Upper lobe of right lung (tissue), 1 donor: ENCODE measurements at regions not wholly inside any gene's neighbourhood (a gene's known extent, or its start where the extent isn't known, plus 50 kb on each side); places are given as distances from the start of the nearest gene placed in this dataset.
A peak's percentile ranks its signal among the peaks of the same experiment; 100 is the strongest.

Source experiments
- ATAC-seq: fragments of 200-7000 bp; cut with Tn5 transposase; one replicate; pipeline ENCODE4 v1.9.1; 2020; ENCODE audit warnings: mild to moderate bottlenecking, moderate library complexity
- DNase-seq: peaks from one replicate; pipeline ENCODE4 v3.0.0-alpha.2; 2020
- H3K27ac ChIP-seq: fragments of 200-600 bp; one replicate; pipeline ENCODE4 v1.8.0; 2022
- H3K27me3 ChIP-seq: fragments of 200-600 bp; one replicate; pipeline ENCODE4 v1.8.0; 2022; ENCODE audit warnings: mild to moderate bottlenecking
- H3K36me3 ChIP-seq: fragments of 200-600 bp; one replicate; pipeline ENCODE4 v1.8.0; 2022
- H3K4me1 ChIP-seq: fragments of 200-600 bp; one replicate; pipeline ENCODE4 v1.8.0; 2022
- H3K4me3 ChIP-seq: fragments of 200-600 bp; one replicate; pipeline ENCODE4 v1.8.0; 2022; ENCODE audit warnings: mild to moderate bottlenecking
- H3K9me3 ChIP-seq: fragments of 200-600 bp; one replicate; pipeline ENCODE4 v1.8.0; 2022
- intact Hi-C: fragments of 100-400 bp; cut with DNase I; formaldehyde crosslinking; loops from one replicate; pipeline ENCODE4 v1.11.0; 2022
- TF ChIP-seq, protein P1 (sequence below): fragments of 200-600 bp; IDR thresholded peaks from one replicate; pipeline ENCODE4 v1.8.0; 2022; ENCODE audit warnings: antibody characterized with exemption
- donor health status: DM: no; HTN: yes; CAD: no; lungs with severe emphysema.

DNA sequence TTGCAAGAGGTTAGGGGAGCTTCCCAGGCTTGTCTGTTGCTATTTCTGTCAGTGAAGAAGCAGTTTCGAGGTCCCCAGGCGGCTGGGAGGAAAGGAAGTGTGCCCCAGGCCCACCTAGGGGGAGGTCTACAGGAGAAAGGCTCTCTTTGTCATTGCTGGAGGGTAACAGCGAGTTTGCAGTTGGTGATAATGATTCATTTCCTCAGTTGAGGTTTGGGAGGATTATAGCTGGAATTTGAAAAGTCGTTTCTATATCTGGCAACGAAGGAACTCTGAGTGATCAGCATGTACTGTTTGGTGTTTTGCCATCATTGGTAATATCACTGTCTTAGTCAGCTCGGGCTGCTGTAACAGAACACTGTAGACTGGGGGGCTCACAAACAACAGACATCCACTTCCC is 65.5 kb upstream of the UBE3A start:
- TF ChIP-seq, protein P1, sequence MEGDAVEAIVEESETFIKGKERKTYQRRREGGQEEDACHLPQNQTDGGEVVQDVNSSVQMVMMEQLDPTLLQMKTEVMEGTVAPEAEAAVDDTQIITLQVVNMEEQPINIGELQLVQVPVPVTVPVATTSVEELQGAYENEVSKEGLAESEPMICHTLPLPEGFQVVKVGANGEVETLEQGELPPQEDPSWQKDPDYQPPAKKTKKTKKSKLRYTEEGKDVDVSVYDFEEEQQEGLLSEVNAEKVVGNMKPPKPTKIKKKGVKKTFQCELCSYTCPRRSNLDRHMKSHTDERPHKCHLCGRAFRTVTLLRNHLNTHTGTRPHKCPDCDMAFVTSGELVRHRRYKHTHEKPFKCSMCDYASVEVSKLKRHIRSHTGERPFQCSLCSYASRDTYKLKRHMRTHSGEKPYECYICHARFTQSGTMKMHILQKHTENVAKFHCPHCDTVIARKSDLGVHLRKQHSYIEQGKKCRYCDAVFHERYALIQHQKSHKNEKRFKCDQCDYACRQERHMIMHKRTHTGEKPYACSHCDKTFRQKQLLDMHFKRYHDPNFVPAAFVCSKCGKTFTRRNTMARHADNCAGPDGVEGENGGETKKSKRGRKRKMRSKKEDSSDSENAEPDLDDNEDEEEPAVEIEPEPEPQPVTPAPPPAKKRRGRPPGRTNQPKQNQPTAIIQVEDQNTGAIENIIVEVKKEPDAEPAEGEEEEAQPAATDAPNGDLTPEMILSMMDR, result no peak
- H3K27me3 ChIP-seq, result no peaks in the 10 kb centered on the region
- H3K36me3 ChIP-seq, result no peaks in the 10 kb centered on the region
- intact Hi-C loops, result no loop called here
- H3K4me1 ChIP-seq, result no peaks in the 10 kb centered on the region
- H3K9me3 ChIP-seq, result no peaks in the 10 kb centered on the region
- DNase-seq (no peak), ATAC-seq (no peak)
- no peak overlapping the region for H3K4me3 ChIP-seq
- H3K27ac ChIP-seq, result no peak overlapping the region

DNA sequence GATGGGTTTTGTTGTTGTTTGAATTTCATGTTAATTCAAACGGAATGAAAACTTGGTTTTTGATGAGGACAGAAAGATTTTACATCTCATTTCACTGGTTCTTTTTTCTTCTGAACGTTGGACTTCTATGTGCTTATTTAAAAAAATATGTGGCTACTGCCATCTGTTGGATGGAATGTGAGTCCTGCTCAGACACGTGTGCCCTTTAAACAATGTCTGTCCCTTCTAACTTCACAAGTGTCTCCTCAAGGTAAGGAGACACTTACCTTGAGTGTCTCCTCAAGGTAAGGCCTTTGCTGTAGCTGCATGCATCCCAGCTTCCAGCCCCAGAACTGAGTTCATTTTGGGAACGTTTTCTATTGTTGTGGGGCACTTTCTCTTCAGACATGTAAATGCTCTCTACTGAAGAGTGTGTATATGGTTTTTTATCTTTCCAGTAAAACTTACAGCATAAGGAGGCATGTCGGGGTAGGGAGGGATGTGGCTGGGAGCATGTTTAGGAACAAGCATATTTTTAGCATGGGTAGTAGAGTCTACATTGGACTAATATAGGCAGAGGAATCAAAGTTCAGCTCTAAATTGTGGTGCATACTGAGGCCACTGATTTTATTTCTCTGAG is 63.1 kb upstream of the UBE3A start:
- TF ChIP-seq, protein P1, result peak; percentile 71
- no peak overlapping the region for H3K27ac ChIP-seq
- H3K27me3 ChIP-seq, result no peaks in the 10 kb centered on the region
- ATAC-seq (peak; percentile 83), DNase-seq (no peak)
- intact Hi-C loops, result no loop called here
- no peaks in the 10 kb centered on the region for H3K9me3 ChIP-seq
- no peak overlapping the region for H3K4me3 ChIP-seq
- no peaks in the 10 kb centered on the region for H3K36me3 ChIP-seq
- no peaks in the 10 kb centered on the region for H3K4me1 ChIP-seq

DNA sequence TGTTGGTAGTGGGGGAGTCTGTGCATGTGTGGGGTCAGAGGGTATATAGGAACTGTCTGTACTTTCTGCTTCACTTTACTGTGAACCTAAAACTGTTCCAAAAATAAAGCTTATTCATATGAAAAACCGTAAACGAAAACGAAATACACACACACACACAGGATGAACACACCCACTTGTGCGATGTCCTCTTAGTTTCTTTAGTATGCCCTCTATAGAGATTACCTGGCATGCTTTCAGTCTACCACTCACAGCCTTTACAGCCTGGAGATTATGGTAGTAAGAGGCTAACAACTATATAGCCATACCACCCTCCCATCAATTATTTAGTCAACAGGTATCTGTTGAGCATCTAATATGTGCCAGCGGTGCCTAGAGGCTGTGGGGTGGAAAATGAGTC is 60.0 kb upstream of the UBE3A start:
- DNase-seq, result no peak
- Histone ChIP-seq H3K4me1 (no peaks in the 10 kb centered on the region), H3K36me3 (no peaks in the 10 kb centered on the region), H3K4me3 (no peak overlapping the region), H3K27ac (no peak overlapping the region), H3K27me3 (no peaks in the 10 kb centered on the region), H3K9me3 (no peaks in the 10 kb centered on the region)
- ATAC-seq, result no peak
- intact Hi-C loops, result no loop called here
- TF ChIP-seq, protein P1, result no peak

DNA sequence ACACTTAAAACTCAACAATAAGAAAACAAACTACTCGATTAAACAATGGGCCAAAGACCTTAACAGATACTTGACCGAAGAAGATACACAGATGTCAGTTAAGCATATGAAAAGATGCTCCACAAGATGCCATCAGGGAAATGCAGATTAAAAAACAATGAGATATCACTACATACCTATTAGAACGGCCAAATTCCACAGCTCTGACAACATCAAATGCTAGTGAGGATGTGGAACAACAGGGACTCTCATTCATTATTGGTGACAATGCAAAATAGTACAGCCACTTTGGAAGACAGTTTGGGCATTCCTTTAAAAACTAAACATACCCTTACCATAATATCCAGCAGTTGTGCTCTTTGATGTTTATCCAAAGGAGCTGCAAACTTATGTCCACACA is 59.1 kb upstream of the UBE3A start:
- DNase-seq, result no peak
- Histone ChIP-seq H3K36me3 (no peaks in the 10 kb centered on the region), H3K4me1 (no peaks in the 10 kb centered on the region), H3K27me3 (no peaks in the 10 kb centered on the region), H3K27ac (no peak overlapping the region), H3K9me3 (no peaks in the 10 kb centered on the region), H3K4me3 (no peak overlapping the region)
- ATAC-seq, result no peak
- TF ChIP-seq, protein P1, result no peak
- intact Hi-C loops, result no loop called here

DNA sequence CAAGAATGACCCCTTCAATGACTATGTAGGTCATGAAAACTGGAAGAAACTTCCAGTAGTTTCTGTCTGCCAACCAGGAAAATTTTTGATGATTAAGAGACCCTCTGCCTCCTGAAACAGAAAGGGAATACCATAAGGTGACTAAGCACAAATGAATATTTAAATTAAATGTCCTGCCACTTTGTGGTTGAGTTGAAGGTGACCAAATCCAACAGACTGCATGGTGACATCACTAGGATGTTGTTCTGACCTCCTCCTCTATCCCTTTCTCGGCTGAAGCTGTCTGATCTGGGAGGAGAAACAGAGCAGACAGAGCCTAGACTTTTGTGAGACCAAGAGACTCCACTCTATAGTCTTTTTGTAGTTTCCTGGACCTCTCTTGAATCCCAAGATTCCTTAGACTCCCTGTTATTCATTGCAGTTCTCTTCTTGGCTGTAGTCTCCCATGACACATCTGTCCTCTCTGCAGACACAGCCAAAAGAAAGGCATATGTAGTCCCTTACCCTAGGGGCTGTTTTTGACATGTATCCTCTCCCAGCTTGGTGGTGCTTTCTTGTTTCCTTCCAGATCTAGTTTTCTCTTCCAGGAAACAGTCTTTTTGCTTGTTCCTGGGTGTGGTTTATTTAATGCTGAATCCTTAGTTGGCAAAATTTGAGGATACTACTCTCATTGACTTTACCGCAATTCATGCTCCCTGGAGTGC is 55.2 kb upstream of the UBE3A start:
- H3K4me1 ChIP-seq, result no peaks in the 10 kb centered on the region
- H3K27me3 ChIP-seq, result no peaks in the 10 kb centered on the region
- no peaks in the 10 kb centered on the region for H3K36me3 ChIP-seq
- H3K27ac ChIP-seq, result no peak overlapping the region
- intact Hi-C loops, result no loop called here
- no peak overlapping the region for H3K4me3 ChIP-seq
- peaks cover 12% of the 10 kb centered on the region for H3K9me3 ChIP-seq
- ATAC-seq (no peak), DNase-seq (no peak)
- TF ChIP-seq, protein P1, result no peak
